Gastroesophageal sphincter (tissue), 4 donors: ENCODE measurements at regions not wholly inside any gene's neighbourhood (a gene's known extent, or its start where the extent isn't known, plus 50 kb on each side); places are given as distances from the start of the nearest gene placed in this dataset.
"Not testable (repeated sequence)": the region's sequence is repeated elsewhere in the genome, so short reads cannot be mapped to it uniquely, and the experiment has no call there.

ENCODE experiments used
- ATAC-seq: fragments of 150-250 bp; one replicate; pipeline ENCODE4 v1.9.1; 2016; ENCODE audit warnings: mild to moderate bottlenecking, moderate library complexity
- H3K27ac ChIP-seq, 4 donors: fragments of 200-600 bp; sonication (generic) in 3 of 4; 1 replicate in 3 of 4; 2 replicates in 1 of 4; pipeline ENCODE4 v1.5.1; 2016 to 2019
- H3K27me3 ChIP-seq: fragments of 200-600 bp; sonication (generic); one replicate; pipeline ENCODE4 v1.5.1; 2019
- H3K36me3 ChIP-seq, 2 donors: fragments of 200-600 bp; sonication (generic); one replicate each; pipeline ENCODE4 v1.5.1; 2019; ENCODE audit warnings: control low read depth in 1 of 2
- H3K4me1 ChIP-seq, 3 donors: fragments of 200-600 bp; sonication (generic); 1 replicate in 2 of 3; 2 replicates in 1 of 3; pipeline ENCODE4 v1.5.1; 2016 to 2019; ENCODE audit warnings: control low read depth in 2 of 3
- H3K4me3 ChIP-seq, 2 donors: fragments of 200-600 bp; sonication (generic); one replicate each; pipeline ENCODE4 v1.5.1; 2019; ENCODE audit warnings: mild to moderate bottlenecking in 1 of 2, moderate library complexity in 1 of 2
- H3K9me3 ChIP-seq, 3 donors: fragments of 200-600 bp; sonication (generic); one replicate each; pipeline ENCODE4 v1.5.1; 2017 to 2019; ENCODE audit warnings: control low read depth in 2 of 3
- CTCF ChIP-seq, 4 experiments: fragments of 200-600 bp in 2 of 4; fragments of 450-650 bp in 2 of 4; sonication (generic) in 1 of 4; IDR thresholded peaks; one replicate each; pipeline ENCODE4 v1.5.1; 2017 to 2019; ENCODE audit warnings: antibody characterized with exemption in 4 of 4, mild to moderate bottlenecking in 2 of 4, moderate library complexity in 2 of 4
- EP300 ChIP-seq: sonication (generic); formaldehyde crosslinking; IDR thresholded peaks from one replicate; pipeline ENCODE4 v1.6.1; 2017; ENCODE audit warnings: antibody characterized with exemption, mild to moderate bottlenecking
- POLR2A ChIP-seq, 2 donors: fragments of 450-650 bp; IDR thresholded peaks; one replicate each; pipeline ENCODE4 v1.6.1; 2017; ENCODE audit warnings: antibody characterized with exemption in 2 of 2, mild to moderate bottlenecking in 2 of 2, moderate library complexity in 1 of 2
- POLR2AphosphoS5 ChIP-seq: sonication (generic); formaldehyde crosslinking; IDR thresholded peaks from one replicate; pipeline ENCODE4 v1.6.1; 2017; ENCODE audit warnings: antibody characterized with exemption
- WGBS, 2 donors: methylation state at CpG; one replicate each; pipeline ENCODE4 v1.1.5; 2018; ENCODE audit warnings: low coverage in 1 of 2; 5-methylcytosine and 5-hydroxymethylcytosine counted together

GRCh38 chr7:15073301-15073700 is 170.8 kb upstream of the DGKB start:
- Histone ChIP-seq H3K27me3 (no peaks in the 10 kb centered on the region), H3K9me3 (no peaks in the 10 kb centered on the region), H3K27ac (no peak overlapping the region), H3K4me1 (no peaks in the 10 kb centered on the region), H3K36me3 (no peaks in the 10 kb centered on the region), H3K4me3 (no peak overlapping the region)
- 52 to 56% methylated on average over 5 of the region's 5 CpGs for WGBS, 2 donors
- TF ChIP-seq POLR2AphosphoS5 (no peak), CTCF (IDR thresholded peaks at IDR 0.05) (no peak), EP300 (no peak), POLR2A (IDR thresholded peaks at IDR 0.05) (no peak)
- no peak for ATAC-seq

- WGBS, 2 donors = 45 to 63% methylated on average over 1 of the region's 1 CpG
- TF ChIP-seq EP300 (no peak), CTCF (IDR thresholded peaks at IDR 0.05) (no peak), POLR2A (IDR thresholded peaks at IDR 0.05) (no peak), POLR2AphosphoS5 (no peak)
- no peak for ATAC-seq
- H3K4me3 ChIP-seq = no peak overlapping the region
- no peaks in the 10 kb centered on the region for H3K4me1 ChIP-seq
- H3K27ac ChIP-seq = no peak overlapping the region
- no peaks in the 10 kb centered on the region for H3K9me3 ChIP-seq
- no peaks in the 10 kb centered on the region for H3K36me3 ChIP-seq
- H3K27me3 ChIP-seq = no peaks in the 10 kb centered on the region
Observed at GRCh38 chr7:15068324-15068723, 165.8 kb upstream of the DGKB start.

GRCh38 chr7:15057272-15057671 is 154.7 kb upstream of the DGKB start:
- Histone ChIP-seq H3K27ac (no peak overlapping the region), H3K9me3 (no peaks in the 10 kb centered on the region), H3K27me3 (no peaks in the 10 kb centered on the region), H3K4me3 (no peak overlapping the region), H3K4me1 (no peaks in the 10 kb centered on the region), H3K36me3 (no peaks in the 10 kb centered on the region)
- 79 to 93% methylated on average over 2 to 5 of the region's 5 CpGs for WGBS, 2 donors
- ATAC-seq = no peak
- TF ChIP-seq POLR2A (IDR thresholded peaks at IDR 0.05) (no peak), POLR2AphosphoS5 (no peak), CTCF (IDR thresholded peaks at IDR 0.05) (no peak), EP300 (no peak)

GRCh38 chr7:15054304-15054703 is 151.8 kb upstream of the DGKB start:
- not testable (repeated sequence) for H3K4me3 ChIP-seq, H3K9me3 ChIP-seq, H3K36me3 ChIP-seq, ATAC-seq, H3K27ac ChIP-seq, H3K4me1 ChIP-seq, H3K27me3 ChIP-seq
- 66 to 80% methylated on average over 2 of the region's 4 CpGs for WGBS, 2 donors

- ATAC-seq = no peak
- no peak for TF ChIP-seq POLR2AphosphoS5
- no peak for TF ChIP-seq POLR2A (IDR thresholded peaks at IDR 0.05)
- no peak for TF ChIP-seq CTCF (IDR thresholded peaks at IDR 0.05)
- no peak for TF ChIP-seq EP300
- WGBS, 2 donors = 92 to 95% methylated on average over 1 of the region's 1 CpG
Observed at GRCh38 chr7:15049157-15049556, 146.6 kb upstream of the DGKB start.

GRCh38 chr7:15046861-15047260 is 144.3 kb upstream of the DGKB start:
- Histone ChIP-seq H3K4me1 (no peaks in the 10 kb centered on the region), H3K36me3 (no peaks in the 10 kb centered on the region), H3K9me3 (no peaks in the 10 kb centered on the region), H3K27me3 (no peaks in the 10 kb centered on the region), H3K4me3 (no peak overlapping the region), H3K27ac (no peak overlapping the region)
- TF ChIP-seq EP300 = no peak
- TF ChIP-seq POLR2AphosphoS5 = no peak
- 42 to 100% methylated on average over 1 to 2 of the region's 2 CpGs for WGBS, 2 donors
- no peak for ATAC-seq

More at GRCh38 chr7:15049157-15049556, 146.6 kb upstream of the DGKB start:
- Histone ChIP-seq H3K36me3 (no peaks in the 10 kb centered on the region), H3K9me3 (no peaks in the 10 kb centered on the region), H3K4me1 (no peaks in the 10 kb centered on the region), H3K4me3 (no peak overlapping the region), H3K27ac (no peak overlapping the region), H3K27me3 (no peaks in the 10 kb centered on the region)
